OCI-LY1 (cell line): ENCODE measurements at regions not wholly inside any gene's neighbourhood (a gene's known extent, or its start where the extent isn't known, plus 50 kb on each side); places are given as distances from the start of the nearest gene placed in this dataset.

Experiments
- H2AFZ ChIP-seq: fragments of 200-600 bp; sonication (generic), shearing (Covaris generic); 2 replicates; pipeline ENCODE4 v1.6.0; 2014; ENCODE audit warnings: antibody characterized with exemption, mild to moderate bottlenecking, low read length
- H3F3A ChIP-seq: fragments of 200-600 bp; sonication (generic), shearing (Covaris generic); 2 replicates; pipeline ENCODE4 v1.6.0; 2014; ENCODE audit warnings: mild to moderate bottlenecking, antibody characterized with exemption, low read length, moderate library complexity; ENCODE audit not compliant: insufficient read depth
- H3K27ac ChIP-seq: fragments of 200-600 bp; sonication (generic); 2 replicates; pipeline ENCODE4 v1.5.1; 2014; ENCODE audit warnings: low read length, mixed run types, mild to moderate bottlenecking, low read depth; ENCODE audit not compliant: poor library complexity, severe bottlenecking
- H3K27me3 ChIP-seq: fragments of 200-600 bp; sonication (generic); 2 replicates; pipeline ENCODE4 v1.6.0; 2014; ENCODE audit warnings: antibody characterized with exemption, mild to moderate bottlenecking, low read length, moderate library complexity; ENCODE audit not compliant: insufficient read depth
- H3K36me3 ChIP-seq: fragments of 200-600 bp; sonication (generic); 2 replicates; pipeline ENCODE4 v1.6.1; 2014; ENCODE audit warnings: mild to moderate bottlenecking, antibody characterized with exemption, low read length, moderate library complexity, mixed read lengths; ENCODE audit not compliant: insufficient read depth
- H3K4me1 ChIP-seq: fragments of 200-600 bp; sonication (generic); 2 replicates; pipeline ENCODE4 v1.5.1; 2014; ENCODE audit warnings: mild to moderate bottlenecking, low read length, moderate library complexity; ENCODE audit not compliant: insufficient read depth, severe bottlenecking
- H3K4me2 ChIP-seq: fragments of 200-600 bp; sonication (generic), shearing (Covaris generic); 2 replicates; pipeline ENCODE4 v1.6.1; 2014; ENCODE audit warnings: low read length
- H3K4me3 ChIP-seq: fragments of 200-600 bp; sonication (generic); 2 replicates; pipeline ENCODE4 v1.5.1; 2014; ENCODE audit warnings: low read length, low read depth, mild to moderate bottlenecking, mixed read lengths; ENCODE audit not compliant: poor library complexity, severe bottlenecking
- H3K79me2 ChIP-seq: fragments of 200-600 bp; shearing (Covaris generic); 2 replicates; pipeline ENCODE4 v1.6.1; 2016; ENCODE audit warnings: mixed run types, low read length, mixed read lengths; ENCODE audit not compliant: insufficient read depth
- H3K9ac ChIP-seq: fragments of 200-600 bp; sonication (generic), shearing (Covaris generic); 2 replicates; pipeline ENCODE4 v1.6.1; 2014; ENCODE audit warnings: mild to moderate bottlenecking, low read length, mixed read lengths
- H3K9me2 ChIP-seq: fragments of 200-600 bp; sonication (generic), shearing (Covaris generic); 2 replicates; pipeline ENCODE4 v1.6.1; 2014; ENCODE audit warnings: low read depth, mild to moderate bottlenecking, low read length, mixed read lengths
- H3K9me3 ChIP-seq: fragments of 200-600 bp; shearing (Covaris generic); 2 replicates; pipeline ENCODE4 v1.6.1; 2014; ENCODE audit warnings: low read length, mixed read lengths
- H4K20me1 ChIP-seq: fragments of 200-600 bp; sonication (generic), shearing (Covaris generic); 2 replicates; pipeline ENCODE4 v1.6.0; 2016; ENCODE audit warnings: mild to moderate bottlenecking, low read length; ENCODE audit not compliant: insufficient read depth
- CTCF ChIP-seq: fragments of 200-600 bp; sonication (generic), shearing (Covaris generic); IDR thresholded peaks from 2 replicates; pipeline ENCODE4 v1.5.1; 2017; ENCODE audit warnings: mild to moderate bottlenecking, antibody characterized with exemption, low read length, moderate library complexity, mixed read lengths
- EZH2 ChIP-seq: fragments of 200-600 bp; sonication (generic), shearing (Covaris generic); IDR thresholded peaks from 2 replicates; pipeline ENCODE4 v1.8.0; 2017; ENCODE audit warnings: borderline replicate concordance, mixed run types, mild to moderate bottlenecking, antibody characterized with exemption, low read length, moderate library complexity, mixed read lengths

DNA sequence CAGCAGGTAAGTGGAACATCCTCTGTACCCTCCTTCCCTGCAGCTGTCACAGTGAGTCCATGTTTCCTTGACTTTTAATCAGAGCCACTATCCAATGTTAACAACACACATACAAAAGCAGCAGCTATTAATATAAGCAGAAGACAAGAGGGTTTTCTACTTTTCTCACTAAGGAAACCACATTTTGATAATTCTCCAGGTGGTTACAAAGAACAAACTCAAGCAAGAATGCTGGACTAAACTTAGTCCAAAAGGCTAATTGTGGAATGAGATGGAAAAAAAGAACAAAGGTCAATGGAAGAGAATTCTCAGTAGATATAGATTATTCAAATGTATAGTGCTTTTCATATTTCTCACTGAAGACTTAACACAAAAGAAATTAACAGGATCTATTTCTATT, 176.9 kb upstream of the SLC39A10 start:
- Histone ChIP-seq H3F3A (no peaks in the 10 kb centered on the region), H3K27me3 (no peaks in the 10 kb centered on the region), H3K27ac (no peak overlapping the region), H3K9me2 (no peaks in the 10 kb centered on the region), H4K20me1 (no peaks in the 10 kb centered on the region), H2AFZ (no peak overlapping the region), H3K4me3 (no peak overlapping the region), H3K9ac (no peak overlapping the region), H3K9me3 (no peaks in the 10 kb centered on the region), H3K4me1 (no peaks in the 10 kb centered on the region), H3K79me2 (no peaks in the 10 kb centered on the region), H3K36me3 (no peaks in the 10 kb centered on the region), H3K4me2 (no peak overlapping the region)
- TF ChIP-seq CTCF (no peak), EZH2 (no peak)

- TF ChIP-seq EZH2, result no peak
- TF ChIP-seq CTCF, result no peak
- Histone ChIP-seq H3K9ac (no peak overlapping the region), H3K27ac (no peak overlapping the region), H2AFZ (no peak overlapping the region), H3K9me2 (no peaks in the 10 kb centered on the region), H3K27me3 (no peaks in the 10 kb centered on the region), H3K4me3 (no peak overlapping the region), H3K36me3 (no peaks in the 10 kb centered on the region), H3K9me3 (no peaks in the 10 kb centered on the region), H3K4me2 (no peak overlapping the region), H4K20me1 (no peaks in the 10 kb centered on the region), H3K79me2 (no peaks in the 10 kb centered on the region), H3K4me1 (no peaks in the 10 kb centered on the region), H3F3A (no peaks in the 10 kb centered on the region)
Measured at GRCh38 chr2:195479407-195479806, 177.6 kb upstream of the SLC39A10 start.

- no peaks in the 10 kb centered on the region for H4K20me1 ChIP-seq
- H2AFZ ChIP-seq, result no peak overlapping the region
- no peaks in the 10 kb centered on the region for H3K27me3 ChIP-seq
- H3K9me3 ChIP-seq, result no peaks in the 10 kb centered on the region
- H3K9ac ChIP-seq, result no peak overlapping the region
- no peak overlapping the region for H3K4me3 ChIP-seq
- H3K27ac ChIP-seq, result no peak overlapping the region
- H3K9me2 ChIP-seq, result no peaks in the 10 kb centered on the region
- no peak for TF ChIP-seq CTCF
- no peak for TF ChIP-seq EZH2
- H3F3A ChIP-seq, result no peaks in the 10 kb centered on the region
- no peaks in the 10 kb centered on the region for H3K4me1 ChIP-seq
- H3K36me3 ChIP-seq, result no peaks in the 10 kb centered on the region
- H3K79me2 ChIP-seq, result no peaks in the 10 kb centered on the region
- H3K4me2 ChIP-seq, result no peak overlapping the region
Measured at GRCh38 chr2:195477996-195478382, 179.0 kb upstream of the SLC39A10 start.
